ENCODE measurements at regions not wholly inside any gene's neighbourhood (a gene's known extent, or its start where the extent isn't known, plus 50 kb on each side); places are given as distances from the start of the nearest gene placed in this dataset.
"Not testable (repeated sequence)": the region's sequence is repeated elsewhere in the genome, so short reads cannot be mapped to it uniquely, and the experiment has no call there.

- Mint-ChIP-seq H3K9me3 (no peaks in the 10 kb centered on the region), H3K36me3 (ENCODE audit: low read depth) (no peaks in the 10 kb centered on the region), H3K4me3 (no peak overlapping the region), H3K4me1 (peaks cover 31% of the 10 kb centered on the region), H3K27me3 (ENCODE audit: low read depth) (peaks cover 17% of the 10 kb centered on the region), H3K27ac (ENCODE audit: unreplicated experiment) (no peak overlapping the region)
- no peak for DNase-seq (ENCODE audit: low read depth, low spot score)
- TF ChIP-seq CTCF (conservative IDR thresholded peaks at IDR 0.05), result no peak
Measured at GRCh38 chr6:14386668-14387067, 269.1 kb downstream of the CD83 start.

GRCh38 chr6:14388371-14388770 is 270.8 kb downstream of the CD83 start:
- no peaks in the 10 kb centered on the region for H3K9me3 Mint-ChIP-seq
- TF ChIP-seq CTCF (conservative IDR thresholded peaks at IDR 0.05), result no peak
- no peak for DNase-seq (ENCODE audit: low read depth, low spot score)
- no peak overlapping the region for H3K4me3 Mint-ChIP-seq
- H3K27ac Mint-ChIP-seq (ENCODE audit: unreplicated experiment), result no peak overlapping the region
- H3K4me1 Mint-ChIP-seq, result peaks cover 17% of the 10 kb centered on the region
- peaks cover 8% of the 10 kb centered on the region for H3K27me3 Mint-ChIP-seq (ENCODE audit: low read depth)
- no peaks in the 10 kb centered on the region for H3K36me3 Mint-ChIP-seq (ENCODE audit: low read depth)

- H3K36me3 Mint-ChIP-seq (ENCODE audit: low read depth); H3K4me3 Mint-ChIP-seq: not testable (repeated sequence)
Measured at GRCh38 chr6:14389776-14390175, 272.2 kb downstream of the CD83 start.

GRCh38 chr6:14390805-14391204 is 273.2 kb downstream of the CD83 start:
- Mint-ChIP-seq H3K9me3 (no peaks in the 10 kb centered on the region), H3K27me3 (ENCODE audit: low read depth) (no peaks in the 10 kb centered on the region), H3K4me3 (no peak overlapping the region), H3K27ac (ENCODE audit: unreplicated experiment) (no peak overlapping the region), H3K36me3 (ENCODE audit: low read depth) (no peaks in the 10 kb centered on the region), H3K4me1 (peaks cover 3% of the 10 kb centered on the region)
- TF ChIP-seq CTCF (conservative IDR thresholded peaks at IDR 0.05), result no peak
- DNase-seq (ENCODE audit: low read depth, low spot score), result no peak

More at GRCh38 chr6:14389776-14390175, 272.2 kb downstream of the CD83 start:
- not testable (repeated sequence) for H3K9me3 Mint-ChIP-seq; H3K27ac Mint-ChIP-seq (ENCODE audit: unreplicated experiment); H3K4me1 Mint-ChIP-seq; H3K27me3 Mint-ChIP-seq (ENCODE audit: low read depth); DNase-seq (ENCODE audit: low read depth, low spot score)

GRCh38 chr6:14393910-14394309 is 276.3 kb downstream of the CD83 start:
- DNase-seq (ENCODE audit: low read depth, low spot score), result no peak
- TF ChIP-seq CTCF (conservative IDR thresholded peaks at IDR 0.05), result no peak
- H3K27ac Mint-ChIP-seq (ENCODE audit: unreplicated experiment), result no peak overlapping the region
- no peaks in the 10 kb centered on the region for H3K9me3 Mint-ChIP-seq
- H3K4me1 Mint-ChIP-seq, result peaks cover 3% of the 10 kb centered on the region
- H3K27me3 Mint-ChIP-seq (ENCODE audit: low read depth), result peaks cover 3% of the 10 kb centered on the region
- no peak overlapping the region for H3K4me3 Mint-ChIP-seq
- no peaks in the 10 kb centered on the region for H3K36me3 Mint-ChIP-seq (ENCODE audit: low read depth)

- H3K4me3 Mint-ChIP-seq, result no peak overlapping the region
- H3K9me3 Mint-ChIP-seq, result no peaks in the 10 kb centered on the region
- H3K27me3 Mint-ChIP-seq (ENCODE audit: low read depth), result peaks cover 3% of the 10 kb centered on the region
- no peak for DNase-seq (ENCODE audit: low read depth, low spot score)
- TF ChIP-seq CTCF (conservative IDR thresholded peaks at IDR 0.05), result no peak
- H3K27ac Mint-ChIP-seq (ENCODE audit: unreplicated experiment), result no peak overlapping the region
- peaks cover 3% of the 10 kb centered on the region for H3K4me1 Mint-ChIP-seq
- H3K36me3 Mint-ChIP-seq (ENCODE audit: low read depth), result no peaks in the 10 kb centered on the region
Measured at GRCh38 chr6:14396392-14396791, 278.8 kb downstream of the CD83 start.
